Naive thymus-derived CD4-positive, alpha-beta T cell (primary cell): ENCODE measurements at regions not wholly inside any gene's neighbourhood (a gene's known extent, or its start where the extent isn't known, plus 50 kb on each side); places are given as distances from the start of the nearest gene placed in this dataset.

Experiments used
- ATAC-seq: fragments of 150-1000 bp; cut with Tn5 transposase; 2 replicates; pipeline ENCODE4 v1.10.0; 2021; ENCODE audit warnings: mild to moderate bottlenecking, moderate library complexity
- CTCF ChIA-PET: fragments of 350-600 bp; sonication (Branson Sonifier 250); formaldehyde crosslinking; loops from one replicate; lab custom pipeline; 2021; ENCODE audit warnings: antibody characterized with exemption; lab: Charles Lee
- POLR2A ChIA-PET: fragments of 350-600 bp; sonication (Branson Sonifier 250); formaldehyde crosslinking; loops from one replicate; lab custom pipeline; 2021; ENCODE audit warnings: antibody characterized with exemption, inconsistent platforms; lab: Charles Lee
- DNase-seq, 9 donors: peaks; one replicate each; pipeline versions ENCODE4 v3.0.0 to v3.0.0-alpha.2; 2020 to 2022; ENCODE audit warnings: mixed read lengths in 1 of 9
- H3K27ac ChIP-seq: one replicate; pipeline ENCODE4 v1.7.0; 2013; ENCODE audit warnings: mild to moderate bottlenecking, low read depth, low read length, moderate library complexity
- H3K27me3 ChIP-seq, 2 donors: one replicate each; pipeline ENCODE4 v1.7.0; 2013; ENCODE audit warnings: low read length in 2 of 2, mild to moderate bottlenecking in 2 of 2, moderate library complexity in 2 of 2; ENCODE audit not compliant: control insufficient read depth in 2 of 2, insufficient read depth in 2 of 2
- H3K36me3 ChIP-seq, 3 experiments: 1 replicate in 2 of 3; 2 replicates in 1 of 3; pipeline ENCODE4 v1.7.0; 2013; ENCODE audit warnings: low read length in 3 of 3, mild to moderate bottlenecking in 3 of 3, moderate library complexity in 1 of 3; ENCODE audit not compliant: insufficient read depth in 3 of 3, control insufficient read depth in 2 of 3
- H3K4me1 ChIP-seq, 2 donors: one replicate each; pipeline ENCODE4 v1.7.0; 2013; ENCODE audit warnings: low read length in 2 of 2, mild to moderate bottlenecking in 2 of 2, moderate library complexity in 1 of 2; ENCODE audit not compliant: control insufficient read depth in 2 of 2, insufficient read depth in 2 of 2
- H3K4me3 ChIP-seq: 2 replicates; pipeline ENCODE4 v1.7.0; 2013; ENCODE audit warnings: mild to moderate bottlenecking, low read length
- H3K9me3 ChIP-seq, 3 experiments: 1 replicate in 2 of 3; 2 replicates in 1 of 3; pipeline ENCODE4 v1.7.0; 2013; ENCODE audit warnings: low read length in 3 of 3; ENCODE audit not compliant: control insufficient read depth in 2 of 3
- H3K27ac Mint-ChIP-seq, 9 donors: one replicate each; pipeline ENCODE4 v1.8.0; 2020 to 2022; ENCODE audit warnings: mixed read lengths in 9 of 9, mild to moderate bottlenecking in 8 of 9, moderate library complexity in 5 of 9, inconsistent platforms in 2 of 9
- H3K27me3 Mint-ChIP-seq, 5 donors: one replicate each; pipeline ENCODE4 v1.8.0; 2021 to 2022; ENCODE audit warnings: mixed read lengths in 5 of 5, mild to moderate bottlenecking in 1 of 5
- H3K36me3 Mint-ChIP-seq, 5 donors: one replicate each; pipeline ENCODE4 v1.8.0; 2020 to 2022; ENCODE audit warnings: mixed read lengths in 5 of 5, mild to moderate bottlenecking in 3 of 5, inconsistent platforms in 1 of 5
- H3K4me1 Mint-ChIP-seq, 7 donors: one replicate each; pipeline ENCODE4 v1.8.0; 2020 to 2022; ENCODE audit warnings: mixed read lengths in 7 of 7, mild to moderate bottlenecking in 3 of 7, inconsistent platforms in 1 of 7
- H3K4me3 Mint-ChIP-seq, 10 donors: one replicate each; pipeline ENCODE4 v1.8.0; 2020 to 2022; ENCODE audit warnings: mild to moderate bottlenecking in 10 of 10, mixed read lengths in 10 of 10, moderate library complexity in 6 of 10, inconsistent platforms in 2 of 10
- H3K9me3 Mint-ChIP-seq, 11 donors: one replicate each; pipeline ENCODE4 v1.8.0; 2020 to 2022; ENCODE audit warnings: mixed read lengths in 11 of 11, mild to moderate bottlenecking in 4 of 11, inconsistent platforms in 1 of 11, moderate library complexity in 1 of 11
- intact Hi-C, 2 donors: fragments of 100-400 bp; cut with micrococcal nuclease; formaldehyde crosslinking; loops; one replicate each; pipeline ENCODE4 v1.15.1; 2023

- Mint-ChIP-seq H3K9me3 (peaks cover 0 to 8% (median 0%) of the 10 kb centered on the region in 11 donors), H3K27me3 (peaks cover 14 to 40% (median 37%) of the 10 kb centered on the region in 5 donors), H3K36me3 (no peaks in the 10 kb centered on the region), H3K4me1 (no peaks in the 10 kb centered on the region), H3K27ac (no peak overlapping the region), H3K4me3 (no peak overlapping the region)
- Histone ChIP-seq H3K36me3 (no peaks in the 10 kb centered on the region), H3K27ac (no peak overlapping the region), H3K4me1 (no peaks in the 10 kb centered on the region), H3K4me3 (no peak overlapping the region), H3K9me3 (no peaks in the 10 kb centered on the region), H3K27me3 (no peaks in the 10 kb centered on the region)
- DNase-seq (no peak), ATAC-seq (no peak)
- intact Hi-C loops = no loop called here
- ChIA-PET CTCF (no interaction called here), POLR2A (no interaction called here)
These were observed 303.0 kb upstream of the NR2F2 start for GRCh38 chr15:96027501-96027900.

GRCh38 chr15:96028620-96029019, 301.9 kb upstream of the NR2F2 start:
- ChIA-PET POLR2A (no interaction called here), CTCF (no interaction called here)
- Mint-ChIP-seq H3K9me3 (peaks cover 0 to 3% (median 0%) of the 10 kb centered on the region in 11 donors), H3K4me3 (no peak overlapping the region), H3K27ac (no peak overlapping the region), H3K4me1 (no peaks in the 10 kb centered on the region), H3K36me3 (no peaks in the 10 kb centered on the region), H3K27me3 (peaks cover 19 to 43% (median 40%) of the 10 kb centered on the region in 5 donors)
- Histone ChIP-seq H3K9me3 (no peaks in the 10 kb centered on the region), H3K36me3 (no peaks in the 10 kb centered on the region), H3K4me3 (no peak overlapping the region), H3K27me3 (no peaks in the 10 kb centered on the region), H3K27ac (no peak overlapping the region), H3K4me1 (no peaks in the 10 kb centered on the region)
- ATAC-seq (no peak), DNase-seq (no peak)
- intact Hi-C loops = no loop called here

GRCh38 chr15:96029172-96029571, 301.3 kb upstream of the NR2F2 start:
- Histone ChIP-seq H3K36me3 (no peaks in the 10 kb centered on the region), H3K27ac (no peak overlapping the region), H3K4me3 (no peak overlapping the region), H3K27me3 (no peaks in the 10 kb centered on the region), H3K9me3 (no peaks in the 10 kb centered on the region), H3K4me1 (no peaks in the 10 kb centered on the region)
- H3K36me3 Mint-ChIP-seq = no peaks in the 10 kb centered on the region
- POLR2A ChIA-PET = no interaction called here
- no peak overlapping the region for H3K27ac Mint-ChIP-seq
- intact Hi-C loops = no loop called here
- DNase-seq = no peak
- H3K4me1 Mint-ChIP-seq = no peaks in the 10 kb centered on the region
- no peak for ATAC-seq
- CTCF ChIA-PET = no interaction called here
- peaks cover 20 to 40% (median 35%) of the 10 kb centered on the region in 5 donors for H3K27me3 Mint-ChIP-seq
- no peaks in the 10 kb centered on the region for H3K9me3 Mint-ChIP-seq
- H3K4me3 Mint-ChIP-seq = no peak overlapping the region

DNA sequence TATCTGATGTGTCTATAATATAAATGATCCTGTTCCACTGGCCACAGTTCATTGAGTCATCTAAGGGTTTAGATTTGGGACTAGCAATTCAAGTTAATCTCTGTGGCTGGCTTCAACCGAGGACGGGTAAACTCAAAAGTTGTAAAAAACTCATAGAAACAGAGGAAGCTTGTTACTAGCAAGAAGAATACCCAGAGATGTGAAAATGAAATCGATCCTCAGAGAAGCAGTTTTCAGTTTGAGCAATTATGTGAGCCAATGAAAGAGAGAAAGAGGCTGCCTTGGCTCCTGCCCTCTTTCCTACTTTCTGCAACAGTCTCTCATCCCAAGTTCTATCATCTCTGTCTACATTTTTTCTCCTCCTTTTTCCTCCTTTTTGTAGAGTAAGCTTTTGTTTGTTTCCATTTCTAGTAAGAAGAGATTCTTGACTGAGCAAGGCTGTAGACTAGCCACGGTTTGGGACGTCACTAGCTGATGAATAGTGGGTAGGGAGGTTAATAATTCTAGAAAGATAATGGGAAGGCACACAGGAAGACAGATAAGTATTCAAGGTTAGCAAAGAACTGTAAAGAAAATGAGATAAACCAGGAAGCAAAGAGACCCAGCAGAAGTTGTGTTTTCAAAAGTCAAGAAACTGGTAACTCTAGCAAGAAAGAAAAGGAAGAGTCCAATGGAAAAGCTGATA, 298.9 kb upstream of the NR2F2 start:
- Mint-ChIP-seq H3K36me3 (peaks cover 0 to 6% (median 0%) of the 10 kb centered on the region in 5 donors), H3K27ac (no peak overlapping the region), H3K9me3 (peaks cover 0 to 8% (median 0%) of the 10 kb centered on the region in 11 donors), H3K4me3 (no peak overlapping the region), H3K4me1 (peaks cover 0 to 3% (median 0%) of the 10 kb centered on the region in 7 donors), H3K27me3 (peaks cover 41 to 55% (median 44%) of the 10 kb centered on the region in 5 donors)
- Histone ChIP-seq H3K9me3 (no peaks in the 10 kb centered on the region), H3K4me3 (no peak overlapping the region), H3K4me1 (peaks cover 0 to 2% of the 10 kb centered on the region in 2 donors), H3K36me3 (no peaks in the 10 kb centered on the region), H3K27ac (no peak overlapping the region), H3K27me3 (no peaks in the 10 kb centered on the region)
- DNase-seq = no peak
- CTCF ChIA-PET = no interaction called here
- no peak for ATAC-seq
- POLR2A ChIA-PET = no interaction called here
- intact Hi-C loops = loop anchor here in 1 of 2 donors (5.0 kb wide), 1 partner anchor 506 kb away; no protein-coding TSS in a partner anchor

DNA sequence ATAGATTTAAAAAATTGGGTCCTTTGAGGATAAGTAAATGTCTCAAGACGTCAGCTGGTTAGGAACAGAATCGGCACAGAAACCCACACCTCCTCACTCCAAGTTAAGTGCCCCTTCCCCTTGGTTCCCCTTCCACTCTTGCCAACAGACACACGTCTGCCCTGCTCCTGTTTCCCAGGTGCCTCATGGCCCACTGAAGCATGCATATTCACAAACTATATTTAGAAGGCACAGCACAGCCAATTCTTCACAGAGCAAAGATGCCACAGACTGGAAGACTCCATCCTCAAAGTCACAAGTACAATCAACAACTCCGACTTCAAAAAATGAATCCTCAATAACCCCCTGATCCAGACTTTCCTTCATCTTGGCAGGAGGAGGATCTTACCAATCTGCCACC, 295.4 kb upstream of the NR2F2 start:
- H3K27me3 Mint-ChIP-seq = peaks cover 60 to 84% (median 75%) of the 10 kb centered on the region in 5 donors
- CTCF ChIA-PET = no interaction called here
- ATAC-seq (no peak), DNase-seq (no peak)
- Histone ChIP-seq H3K9me3 (no peaks in the 10 kb centered on the region), H3K27me3 (peaks cover 0 to 3% of the 10 kb centered on the region in 2 donors), H3K36me3 (no peaks in the 10 kb centered on the region), H3K4me1 (peaks cover 4 to 7% of the 10 kb centered on the region in 2 donors), H3K4me3 (no peak overlapping the region), H3K27ac (no peak overlapping the region)
- H3K4me3 Mint-ChIP-seq = no peak overlapping the region
- H3K27ac Mint-ChIP-seq = no peak overlapping the region
- POLR2A ChIA-PET = no interaction called here
- peaks cover 0 to 17% (median 4%) of the 10 kb centered on the region in 7 donors for H3K4me1 Mint-ChIP-seq
- intact Hi-C loops = loop anchor here in 1 of 2 donors (5.0 kb wide), 1 partner anchor 38 kb away; no protein-coding TSS in a partner anchor
- peaks cover 0 to 8% (median 0%) of the 10 kb centered on the region in 11 donors for H3K9me3 Mint-ChIP-seq
- peaks cover 0 to 6% (median 0%) of the 10 kb centered on the region in 5 donors for H3K36me3 Mint-ChIP-seq

- CTCF ChIA-PET = no interaction called here
- peaks cover 0 to 6% (median 0%) of the 10 kb centered on the region in 5 donors for H3K36me3 Mint-ChIP-seq
- no peak overlapping the region for H3K4me3 Mint-ChIP-seq
These were observed 294.9 kb upstream of the NR2F2 start for GRCh38 chr15:96035635-96036034.

More at GRCh38 chr15:96035635-96036034, 294.9 kb upstream of the NR2F2 start:
- Mint-ChIP-seq H3K4me1 (peaks cover 0 to 17% (median 4%) of the 10 kb centered on the region in 7 donors), H3K27ac (no peak overlapping the region), H3K9me3 (peaks cover 0 to 8% (median 0%) of the 10 kb centered on the region in 11 donors), H3K27me3 (peaks cover 64 to 85% (median 78%) of the 10 kb centered on the region in 5 donors)
- no peaks in the 10 kb centered on the region for H3K9me3 ChIP-seq
- H3K27me3 ChIP-seq = peaks cover 0 to 5% of the 10 kb centered on the region in 2 donors
- no peak overlapping the region for H3K27ac ChIP-seq
- no peaks in the 10 kb centered on the region for H3K36me3 ChIP-seq
- H3K4me1 ChIP-seq = peaks cover 4 to 7% of the 10 kb centered on the region in 2 donors
- DNase-seq (no peak), ATAC-seq (no peak)
- H3K4me3 ChIP-seq = no peak overlapping the region
- intact Hi-C loops = loop anchor here in 1 of 2 donors (5.0 kb wide), 1 partner anchor 38 kb away; no protein-coding TSS in a partner anchor
- POLR2A ChIA-PET = no interaction called here
